Urinary bladder (tissue), 3 donors: ENCODE measurements at regions not wholly inside any gene's neighbourhood (a gene's known extent, or its start where the extent isn't known, plus 50 kb on each side); places are given as distances from the start of the nearest gene placed in this dataset.
"Not testable (repeated sequence)": the region's sequence is repeated elsewhere in the genome, so short reads cannot be mapped to it uniquely, and the experiment has no call there.

Experiments
- DNase-seq: peaks from one replicate; pipeline ENCODE4 v3.0.0-alpha.2; 2015; ENCODE audit errors: extremely low spot score
- H3K27ac ChIP-seq: one replicate; pipeline ENCODE4 v1.5.1; 2013; ENCODE audit warnings: low read depth, mild to moderate bottlenecking, moderate library complexity
- H3K36me3 ChIP-seq: one replicate; pipeline ENCODE4 v1.6.1; 2013; ENCODE audit warnings: mild to moderate bottlenecking, moderate library complexity; ENCODE audit not compliant: insufficient read depth
- H3K4me1 ChIP-seq: one replicate; pipeline ENCODE4 v1.6.1; 2013; ENCODE audit warnings: mild to moderate bottlenecking, moderate library complexity; ENCODE audit not compliant: insufficient read depth
- H3K4me3 ChIP-seq: one replicate; pipeline ENCODE4 v1.5.1; 2013; ENCODE audit warnings: low read depth, low read length
- WGBS: extraction: QIAGEN DNeasy Blood & Tissue Kit; methylation state at CpG from one replicate; pipeline ENCODE4 v1.1.7; 2013; 5-methylcytosine and 5-hydroxymethylcytosine counted together
- donor health status: healthy with polysubstance abuse.
- donor health status: healthy.

- Histone ChIP-seq H3K27ac (no peak overlapping the region), H3K36me3 (no peaks in the 10 kb centered on the region), H3K4me3 (no peak overlapping the region), H3K4me1 (no peaks in the 10 kb centered on the region)
- no peak for DNase-seq
- 96% methylated on average over 8 of the region's 8 CpGs for WGBS
Observed at GRCh38 chr4:174408841-174409552, 113.3 kb downstream of the HPGD start.

- WGBS = 56% methylated on average over 3 of the region's 3 CpGs
Observed at GRCh38 chr4:174406383-174406782, 115.9 kb downstream of the HPGD start.

GRCh38 chr4:174405923-174406322 is 116.4 kb downstream of the HPGD start:
- H3K4me1 ChIP-seq = no peaks in the 10 kb centered on the region
- no peak overlapping the region for H3K27ac ChIP-seq
- H3K4me3 ChIP-seq = no peak overlapping the region
- DNase-seq = no peak
- H3K36me3 ChIP-seq = no peaks in the 10 kb centered on the region
- 77% methylated on average over 3 of the region's 3 CpGs for WGBS

More at GRCh38 chr4:174406383-174406782, 115.9 kb downstream of the HPGD start:
- Histone ChIP-seq H3K36me3 (no peaks in the 10 kb centered on the region), H3K4me1 (no peaks in the 10 kb centered on the region), H3K27ac (no peak overlapping the region), H3K4me3 (no peak overlapping the region)
- DNase-seq = no peak

- Histone ChIP-seq H3K27ac (no peak overlapping the region), H3K4me1 (no peaks in the 10 kb centered on the region), H3K36me3 (no peaks in the 10 kb centered on the region), H3K4me3 (no peak overlapping the region)
- DNase-seq = no peak
- WGBS = 91% methylated on average over 1 of the region's 1 CpG
Observed at GRCh38 chr4:174404677-174405076, 117.6 kb downstream of the HPGD start.

- no peaks in the 10 kb centered on the region for H3K36me3 ChIP-seq
- no peak for DNase-seq
- 75% methylated on average over 6 of the region's 6 CpGs for WGBS
- no peaks in the 10 kb centered on the region for H3K4me1 ChIP-seq
- H3K4me3 ChIP-seq = no peak overlapping the region
- no peak overlapping the region for H3K27ac ChIP-seq
Observed at GRCh38 chr4:174403177-174403543, 119.1 kb downstream of the HPGD start.

GRCh38 chr4:174402470-174403176 is 118.9 kb downstream of the CEP44 start:
- no peak overlapping the region for H3K4me3 ChIP-seq
- H3K36me3 ChIP-seq = no peaks in the 10 kb centered on the region
- no peak overlapping the region for H3K27ac ChIP-seq
- WGBS = 77% methylated on average over 3 of the region's 3 CpGs
- H3K4me1 ChIP-seq = no peaks in the 10 kb centered on the region
- no peak for DNase-seq

GRCh38 chr4:174401471-174402130 is 117.9 kb downstream of the CEP44 start:
- H3K36me3 ChIP-seq = no peaks in the 10 kb centered on the region
- 84% methylated on average over 11 of the region's 11 CpGs for WGBS
- no peaks in the 10 kb centered on the region for H3K4me1 ChIP-seq
- H3K4me3 ChIP-seq = no peak overlapping the region
- DNase-seq = no peak
- no peak overlapping the region for H3K27ac ChIP-seq

- not testable (repeated sequence) for H3K36me3 ChIP-seq, H3K27ac ChIP-seq, H3K4me3 ChIP-seq, H3K4me1 ChIP-seq, DNase-seq
- WGBS = 85% methylated on average over 8 of the region's 8 CpGs
Observed at GRCh38 chr4:174400603-174401302, 117.0 kb downstream of the CEP44 start.

DNA sequence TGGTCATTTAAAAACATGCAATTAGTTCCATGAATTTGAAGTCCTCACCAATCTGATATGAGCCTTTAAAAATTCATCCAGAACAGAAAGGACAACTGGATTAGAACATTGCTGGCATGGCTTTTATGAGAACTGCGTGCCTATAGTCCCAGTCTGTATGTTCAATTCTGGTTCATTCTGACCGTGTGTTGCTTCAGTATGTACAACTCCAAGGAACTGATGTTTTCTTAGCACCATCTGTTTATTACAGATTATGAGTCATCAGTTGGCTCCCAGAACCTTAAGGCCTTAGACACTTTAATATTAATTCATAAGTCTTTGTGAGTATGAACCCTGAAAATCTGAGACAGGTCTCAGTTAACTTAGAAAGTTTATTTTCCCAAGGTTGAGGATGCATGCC is 115.0 kb downstream of the CEP44 start:
- Histone ChIP-seq H3K4me1 (no peaks in the 10 kb centered on the region), H3K4me3 (no peak overlapping the region), H3K36me3 (no peaks in the 10 kb centered on the region), H3K27ac (no peak overlapping the region)
- no peak for DNase-seq
- 34% methylated on average over 2 of the region's 2 CpGs for WGBS

DNA sequence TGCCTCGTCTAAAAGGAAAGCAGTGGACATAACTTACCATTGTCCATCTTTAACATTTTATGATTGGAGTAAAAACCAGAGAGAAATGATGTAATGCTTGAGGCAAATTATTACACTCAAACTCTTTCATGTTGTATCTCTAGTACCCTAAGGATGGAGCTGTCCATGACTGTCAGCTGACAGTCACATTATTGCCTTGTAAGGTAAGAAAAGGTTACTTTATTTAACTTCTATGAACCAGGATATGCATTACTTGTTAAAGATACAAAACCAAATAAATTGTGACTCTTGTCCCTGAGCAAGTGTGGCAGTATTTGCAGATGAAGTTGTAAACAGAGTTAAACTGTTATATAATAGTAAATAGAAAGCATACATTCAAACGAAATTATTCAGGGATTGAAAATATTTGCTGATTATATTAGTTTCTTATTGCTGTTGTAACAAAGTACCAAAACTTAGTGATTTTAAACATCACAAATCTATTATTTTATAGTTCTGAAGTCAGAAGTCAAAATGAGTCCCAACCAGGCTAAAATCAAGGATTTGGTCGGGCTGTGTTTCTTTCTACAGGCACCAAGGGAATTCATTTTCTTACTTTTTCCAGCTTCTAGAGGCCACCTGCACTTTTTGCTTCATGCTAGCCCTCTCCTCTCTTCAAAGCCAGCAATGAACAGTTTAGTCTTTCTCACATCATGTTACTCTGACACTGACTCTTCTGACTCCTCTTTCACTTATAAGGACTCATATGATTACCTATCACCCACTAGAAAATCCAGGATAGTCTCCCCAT is 113.8 kb downstream of the CEP44 start:
- no peak overlapping the region for H3K27ac ChIP-seq
- 70% methylated on average over 3 of the region's 3 CpGs for WGBS

GRCh38 chr4:174396599-174397110 is 112.9 kb downstream of the CEP44 start:
- Histone ChIP-seq H3K4me1 (no peaks in the 10 kb centered on the region), H3K4me3 (no peak overlapping the region), H3K36me3 (no peaks in the 10 kb centered on the region), H3K27ac (no peak overlapping the region)
- WGBS = 51% methylated on average over 5 of the region's 5 CpGs
- DNase-seq = no peak

More for the DNA sequence above, 113.8 kb downstream of the CEP44 start:
- Histone ChIP-seq H3K4me3 (no peak overlapping the region), H3K4me1 (no peaks in the 10 kb centered on the region), H3K36me3 (no peaks in the 10 kb centered on the region)
- no peak for DNase-seq

DNA sequence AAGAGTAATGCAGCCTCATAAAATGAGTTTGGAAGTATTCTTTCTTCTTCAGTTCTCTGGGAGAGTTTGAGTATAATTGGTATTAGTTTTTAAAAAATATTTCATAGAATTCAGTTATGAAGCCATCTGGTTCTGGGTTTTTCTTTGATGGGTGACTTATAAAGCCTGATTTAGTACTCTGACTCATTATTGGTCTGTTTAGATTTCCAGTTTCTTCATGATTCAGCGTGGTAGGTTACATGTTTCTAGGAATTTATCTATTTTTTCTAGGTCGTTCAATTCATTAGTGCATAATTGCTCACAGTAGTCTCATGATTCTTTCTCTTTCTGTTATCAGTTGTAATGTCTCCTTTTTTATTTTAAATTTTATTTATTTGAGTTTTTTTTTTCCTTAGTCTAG is 111.2 kb downstream of the CEP44 start:
- H3K27ac ChIP-seq = no peak overlapping the region
- no peaks in the 10 kb centered on the region for H3K4me1 ChIP-seq
- DNase-seq = no peak
- WGBS = 55% methylated on average over 2 of the region's 2 CpGs
- H3K4me3 ChIP-seq = no peak overlapping the region
- no peaks in the 10 kb centered on the region for H3K36me3 ChIP-seq

DNA sequence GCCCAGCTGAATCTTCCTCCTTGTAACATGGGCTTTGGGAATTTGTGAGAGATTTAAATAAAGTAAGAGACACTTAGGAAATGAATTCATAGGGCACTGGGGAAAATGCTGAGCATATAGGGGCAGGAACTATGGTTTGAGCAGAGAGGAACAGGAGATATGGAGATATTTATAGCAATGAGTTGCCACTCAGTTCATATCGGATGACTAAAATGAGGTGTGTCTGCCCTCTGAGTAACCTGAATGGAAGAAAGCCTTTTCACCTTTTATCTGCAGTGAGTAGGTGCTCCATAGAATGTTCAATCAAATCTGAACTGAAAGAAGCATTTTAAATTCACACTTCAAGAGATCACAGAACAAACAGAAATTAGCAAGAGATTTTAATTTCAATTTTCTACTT is 105.7 kb downstream of the CEP44 start:
- no peak for DNase-seq
- Histone ChIP-seq H3K4me3 (no peak overlapping the region), H3K36me3 (no peaks in the 10 kb centered on the region), H3K27ac (no peak overlapping the region), H3K4me1 (no peaks in the 10 kb centered on the region)
- WGBS = 74% methylated on average over 1 of the region's 1 CpG
